HG02642 (cell line): ENCODE measurements at regions not wholly inside any gene's neighbourhood (a gene's known extent, or its start where the extent isn't known, plus 50 kb on each side); places are given as distances from the start of the nearest gene placed in this dataset.

Experiments used
- ATAC-seq: cut with Tn5 transposase; IDR thresholded peaks from one replicate; pipeline ENCODE4 v1.9.1; 2021; ENCODE audit warnings: mild to moderate bottlenecking; ENCODE audit not compliant: unreplicated experiment, poor library complexity

GRCh38 chr18:61989138-61989537 lies 96.3 kb upstream of the RNF152 start:
- ATAC-seq, result no peak

DNA sequence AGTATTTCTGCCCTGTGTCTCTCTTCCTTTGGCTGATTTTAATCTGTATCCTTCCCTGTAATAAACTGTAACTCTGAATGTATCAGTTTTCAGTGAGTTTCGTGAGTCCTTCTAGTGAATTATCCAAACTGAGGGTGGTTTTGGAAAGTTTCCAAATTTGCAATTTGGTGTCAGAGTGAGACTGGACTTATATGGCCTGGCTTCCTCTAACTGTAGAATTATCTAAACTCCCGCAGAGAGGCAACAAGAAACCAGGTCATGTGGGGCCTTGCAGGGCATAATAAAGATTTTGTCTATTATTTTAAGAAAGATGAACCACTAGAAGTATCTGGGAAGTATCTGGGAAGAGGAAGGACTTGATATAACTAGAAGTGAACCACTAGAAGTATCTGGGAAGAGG lies 95.3 kb upstream of the RNF152 start:
- no peak for ATAC-seq

DNA sequence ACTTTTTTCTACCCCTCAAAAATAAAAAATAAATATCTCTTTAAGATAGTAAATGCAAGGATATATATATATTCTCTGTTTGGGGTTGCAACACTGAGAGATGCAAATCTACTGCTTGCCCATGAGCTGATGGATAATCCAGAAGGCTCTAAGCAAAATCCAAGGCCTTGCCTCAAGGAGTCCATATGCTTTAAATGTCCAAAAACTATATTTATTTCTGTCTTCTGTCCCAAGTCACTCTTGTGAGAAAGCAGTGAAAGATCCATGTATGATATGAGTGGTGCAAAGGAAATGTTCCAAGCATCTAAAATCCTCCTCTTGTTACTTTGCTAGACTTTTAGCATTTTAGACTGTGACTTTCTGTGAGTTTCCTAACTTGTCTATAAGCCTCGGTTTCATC lies 92.9 kb upstream of the RNF152 start:
- no peak for ATAC-seq

GRCh38 chr18:61984349-61984748 lies 91.5 kb upstream of the RNF152 start:
- no peak for ATAC-seq

DNA sequence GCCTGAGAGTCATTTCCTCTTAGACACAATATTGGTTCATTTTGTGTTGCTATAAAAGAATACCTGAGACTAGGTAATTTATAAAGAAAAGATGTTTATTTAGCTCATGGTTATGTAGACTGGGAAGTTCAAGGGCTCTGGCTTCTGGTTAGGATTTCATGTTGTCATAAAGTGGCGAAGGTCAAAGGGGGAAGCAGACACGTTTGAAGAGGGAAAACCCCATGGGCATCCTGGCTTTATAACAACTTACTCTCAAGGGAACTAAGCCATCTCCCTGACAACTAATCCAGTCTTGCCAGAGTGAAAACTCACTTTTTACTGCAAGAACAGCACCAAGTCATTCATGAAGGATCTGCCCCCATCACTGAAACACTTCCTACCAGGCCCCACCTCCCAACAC lies 89.7 kb upstream of the RNF152 start:
- no peak for ATAC-seq

DNA sequence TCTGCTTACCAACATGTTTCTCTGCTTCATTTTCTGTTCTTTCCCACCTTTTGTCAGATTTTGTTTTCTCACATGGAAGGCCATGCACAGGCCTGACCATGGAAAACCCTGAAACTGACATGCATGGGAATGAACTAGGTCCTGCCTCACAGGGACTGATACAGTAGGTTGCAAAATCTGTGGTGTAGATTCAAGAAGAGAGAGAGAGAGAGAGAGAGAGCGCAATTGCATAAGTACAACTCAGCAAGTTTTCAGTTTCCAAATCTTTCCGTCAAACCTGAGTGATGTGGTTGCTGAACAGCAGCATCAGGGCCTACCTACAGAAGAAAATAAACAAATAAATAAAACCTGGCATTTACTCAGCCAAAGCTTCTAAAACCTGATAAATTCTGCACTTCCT lies 87.5 kb upstream of the RNF152 start:
- no peak for ATAC-seq

DNA sequence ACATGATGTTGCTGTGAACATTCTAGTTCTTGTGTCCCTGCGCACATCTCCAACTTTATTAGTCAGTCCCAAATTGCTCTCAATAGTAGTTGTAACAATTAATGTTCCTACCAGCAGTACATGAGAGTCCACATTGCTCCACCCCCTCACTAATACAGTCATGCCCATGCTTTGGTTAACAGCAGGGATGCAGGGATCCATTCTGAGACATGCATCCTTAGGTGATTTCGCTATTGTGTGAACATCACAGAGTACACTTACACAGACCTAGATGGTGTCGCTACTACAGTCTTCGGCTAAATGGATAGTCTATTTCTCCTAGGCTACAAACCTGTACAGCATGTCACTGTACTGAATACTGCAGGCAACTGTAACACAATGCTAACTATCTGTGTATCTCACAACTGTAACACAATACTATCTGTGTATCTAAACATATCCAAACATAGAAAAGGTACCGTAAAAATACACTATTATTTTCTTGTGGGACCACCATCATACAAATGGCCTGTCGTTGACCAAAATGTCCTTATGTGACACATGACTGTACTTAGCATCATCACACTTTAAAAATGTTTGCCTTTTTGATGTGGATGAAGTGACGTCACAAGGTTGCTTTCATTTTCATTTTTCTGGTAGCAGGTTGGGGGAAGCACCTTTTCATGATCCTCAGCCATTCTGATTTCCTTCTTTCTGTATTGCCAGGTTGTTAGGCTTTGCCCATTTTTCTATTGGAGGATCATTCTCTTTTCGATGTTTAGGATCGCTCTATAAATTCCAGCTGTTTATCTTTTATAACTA lies 82.9 kb upstream of the RNF152 start:
- no peak for ATAC-seq

GRCh38 chr18:61973273-61974115 lies 80.7 kb upstream of the RNF152 start:
- ATAC-seq, result no peak

DNA sequence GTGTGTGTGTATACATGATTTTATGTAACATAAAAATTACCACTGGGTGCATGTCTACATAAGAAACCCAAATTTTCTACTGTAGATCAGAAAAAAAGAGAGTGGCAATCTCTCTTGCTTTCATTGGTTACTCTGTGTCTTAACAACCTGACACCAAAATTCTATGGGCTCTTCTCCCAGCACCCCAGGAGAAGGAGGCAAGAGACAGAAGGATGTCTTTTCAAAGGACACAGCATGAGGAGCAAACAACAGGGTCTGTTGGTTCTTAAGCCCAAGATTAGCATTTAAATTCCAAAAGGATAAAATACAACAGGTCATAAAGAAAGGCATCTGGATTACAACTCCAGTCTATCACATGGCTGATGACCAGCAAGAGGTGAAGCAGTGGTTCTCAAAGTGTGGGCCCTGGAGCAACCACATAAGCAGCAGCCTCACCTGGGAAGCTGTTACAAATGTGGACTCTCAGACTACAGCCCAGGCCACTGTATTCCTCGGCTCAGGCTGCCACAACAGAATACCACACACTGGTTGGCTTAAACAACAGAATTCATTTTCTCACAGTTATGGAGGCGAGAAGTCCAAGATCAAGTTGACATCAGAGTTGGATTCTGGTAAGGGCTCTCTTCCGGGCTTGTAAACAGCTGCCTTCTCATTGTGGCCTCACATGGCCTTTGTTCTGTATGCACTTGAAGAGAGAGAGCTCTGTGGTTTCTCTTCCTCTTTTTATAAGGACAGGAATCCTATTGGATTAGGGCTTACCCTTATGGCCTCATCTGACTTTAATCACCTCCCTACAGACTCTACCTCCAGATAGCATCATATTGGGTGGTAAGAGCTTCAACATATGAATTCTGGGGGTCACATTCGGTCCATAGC lies 79.8 kb upstream of the RNF152 start:
- ATAC-seq, result peak; percentile 81

DNA sequence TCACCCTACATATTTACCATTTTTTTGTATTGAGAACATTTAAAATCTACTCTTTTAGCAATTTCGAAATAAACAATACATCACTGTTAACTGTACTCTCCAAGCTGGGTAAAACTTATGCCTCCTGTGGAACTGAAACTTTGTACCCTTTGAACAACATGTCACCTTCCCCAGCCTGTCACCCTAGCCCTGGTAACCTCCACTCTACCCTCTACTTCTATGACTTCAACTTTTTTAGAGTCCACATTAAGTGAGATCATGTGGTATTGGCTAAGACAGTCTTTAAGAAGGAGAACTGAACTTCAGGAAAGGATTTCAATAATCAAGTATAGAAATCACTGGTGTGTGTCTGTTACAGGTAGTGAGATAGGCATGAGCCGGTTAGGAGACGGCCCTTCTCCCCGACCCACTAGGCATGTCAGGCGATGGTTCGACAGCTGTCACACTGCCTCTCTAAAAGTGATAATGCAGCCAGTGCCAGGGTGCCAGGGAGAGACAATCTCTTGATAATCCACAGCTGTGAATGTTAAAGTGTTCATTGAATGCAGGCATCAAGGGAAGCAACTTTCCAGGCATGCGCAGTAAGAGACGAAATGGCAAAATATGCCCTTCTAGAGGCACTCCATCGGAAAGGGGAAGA lies 74.6 kb upstream of the RNF152 start:
- ATAC-seq, result no peak

- no peak for ATAC-seq
These were observed 72.5 kb upstream of the RNF152 start for GRCh38 chr18:61965311-61965710.

- no peak for ATAC-seq
These were observed 71.8 kb upstream of the RNF152 start for GRCh38 chr18:61964616-61965015.

- no peak for ATAC-seq
These were observed 70.9 kb upstream of the RNF152 start for GRCh38 chr18:61963705-61964104.

GRCh38 chr18:61957801-61958516 lies 65.2 kb upstream of the RNF152 start:
- no peak for ATAC-seq

DNA sequence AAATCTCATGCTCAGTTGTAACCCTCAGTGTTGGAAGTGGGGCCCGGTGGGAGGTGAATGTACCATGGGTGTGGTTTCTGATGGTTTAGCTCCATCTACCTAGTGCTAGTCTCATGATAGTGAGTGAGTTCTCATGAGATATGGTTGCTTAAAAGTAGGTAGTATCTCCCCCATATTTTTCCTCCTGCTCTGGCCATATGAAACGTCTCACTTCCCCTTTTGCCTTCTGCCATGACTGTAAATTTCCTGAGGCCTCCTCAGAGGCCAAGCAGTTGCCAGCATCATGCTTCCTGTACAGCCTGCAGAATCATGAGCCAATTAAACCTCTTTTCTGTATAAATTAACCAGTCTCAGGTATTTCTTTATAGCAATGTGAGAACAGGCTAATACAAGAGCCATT lies 62.8 kb upstream of the RNF152 start:
- peak; percentile 38 for ATAC-seq

- ATAC-seq, result no peak
These were observed 61.4 kb upstream of the RNF152 start for GRCh38 chr18:61954096-61954746.

GRCh38 chr18:61953641-61954040 lies 60.8 kb upstream of the RNF152 start:
- ATAC-seq, result no peak

GRCh38 chr18:61953161-61953560 lies 60.4 kb upstream of the RNF152 start:
- no peak for ATAC-seq

DNA sequence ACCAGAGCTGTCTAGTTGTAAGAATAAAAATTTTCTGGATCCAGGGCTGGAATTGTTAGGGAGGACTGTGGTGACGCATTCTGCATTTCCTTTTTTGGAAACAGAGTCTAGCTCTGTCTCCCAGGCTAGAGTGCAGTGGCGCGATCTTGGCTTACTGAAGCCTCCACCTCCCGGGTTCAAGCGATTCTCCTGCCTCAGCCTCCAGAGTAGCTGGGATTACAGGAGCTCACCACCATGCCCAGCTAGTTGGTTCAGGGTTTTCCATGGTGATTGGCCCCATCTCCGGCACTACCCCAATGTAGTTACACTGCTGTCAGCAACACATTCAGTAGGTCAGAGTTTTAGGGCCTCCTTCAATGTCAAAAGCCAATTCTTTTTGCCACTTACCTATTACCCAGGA lies 58.6 kb upstream of the RNF152 start:
- ATAC-seq, result no peak
